Breast epithelium (tissue), 3 donors: ENCODE measurements at regions not wholly inside any gene's neighbourhood (a gene's known extent, or its start where the extent isn't known, plus 50 kb on each side); places are given as distances from the start of the nearest gene placed in this dataset.

ENCODE experiments used
- POLR2A ChIP-seq: fragments of 450-650 bp; IDR thresholded peaks from one replicate; pipeline ENCODE4 v1.6.1; 2016; ENCODE audit warnings: antibody characterized with exemption, mild to moderate bottlenecking, moderate library complexity
- TF ChIP-seq, protein P1 (sequence below), 3 donors: fragments of 450-650 bp; IDR thresholded peaks; one replicate each; pipeline ENCODE4 v1.5.1; 2016 to 2017; ENCODE audit warnings: antibody characterized with exemption in 3 of 3, mild to moderate bottlenecking in 3 of 3, moderate library complexity in 3 of 3

DNA sequence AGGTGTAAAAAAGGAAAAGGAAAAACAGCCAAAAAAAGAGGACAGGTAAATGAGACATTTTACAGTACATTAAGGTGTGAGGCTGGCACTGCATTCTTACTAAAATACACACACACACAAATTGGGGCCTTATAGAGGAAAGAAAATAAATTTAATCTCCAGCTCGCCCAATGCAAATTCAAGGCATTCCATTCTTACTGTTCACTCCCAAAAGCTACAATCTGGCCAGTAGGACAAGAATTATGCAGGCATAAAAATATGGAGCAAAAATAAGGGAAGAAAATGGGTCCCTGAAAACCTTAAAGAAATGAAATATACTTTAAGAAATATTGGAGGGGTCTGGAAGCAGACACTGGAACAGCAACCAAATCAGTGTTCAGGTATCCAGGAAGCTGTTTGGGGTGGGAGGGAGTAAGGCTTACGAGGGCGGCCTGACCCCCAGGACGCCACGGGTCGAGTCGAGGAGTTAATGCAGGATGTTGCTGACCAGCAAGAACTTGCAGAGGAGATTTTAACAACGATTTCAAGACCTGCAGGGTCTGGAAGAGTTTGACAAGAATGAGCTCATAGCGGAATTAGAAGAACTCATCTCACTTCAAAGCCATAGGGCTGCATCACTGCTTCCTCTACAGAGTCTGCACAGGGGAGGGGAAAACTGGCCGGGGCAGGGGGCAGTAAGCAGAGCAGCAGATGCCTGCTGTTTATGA lies 245.5 kb downstream of the TBL1XR1 start:
- TF ChIP-seq, protein P1, sequence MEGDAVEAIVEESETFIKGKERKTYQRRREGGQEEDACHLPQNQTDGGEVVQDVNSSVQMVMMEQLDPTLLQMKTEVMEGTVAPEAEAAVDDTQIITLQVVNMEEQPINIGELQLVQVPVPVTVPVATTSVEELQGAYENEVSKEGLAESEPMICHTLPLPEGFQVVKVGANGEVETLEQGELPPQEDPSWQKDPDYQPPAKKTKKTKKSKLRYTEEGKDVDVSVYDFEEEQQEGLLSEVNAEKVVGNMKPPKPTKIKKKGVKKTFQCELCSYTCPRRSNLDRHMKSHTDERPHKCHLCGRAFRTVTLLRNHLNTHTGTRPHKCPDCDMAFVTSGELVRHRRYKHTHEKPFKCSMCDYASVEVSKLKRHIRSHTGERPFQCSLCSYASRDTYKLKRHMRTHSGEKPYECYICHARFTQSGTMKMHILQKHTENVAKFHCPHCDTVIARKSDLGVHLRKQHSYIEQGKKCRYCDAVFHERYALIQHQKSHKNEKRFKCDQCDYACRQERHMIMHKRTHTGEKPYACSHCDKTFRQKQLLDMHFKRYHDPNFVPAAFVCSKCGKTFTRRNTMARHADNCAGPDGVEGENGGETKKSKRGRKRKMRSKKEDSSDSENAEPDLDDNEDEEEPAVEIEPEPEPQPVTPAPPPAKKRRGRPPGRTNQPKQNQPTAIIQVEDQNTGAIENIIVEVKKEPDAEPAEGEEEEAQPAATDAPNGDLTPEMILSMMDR (IDR thresholded peaks at IDR 0.05): no peak
- no peak for TF ChIP-seq POLR2A
